A673 (cell line): ENCODE measurements at regions not wholly inside any gene's neighbourhood (a gene's known extent, or its start where the extent isn't known, plus 50 kb on each side); places are given as distances from the start of the nearest gene placed in this dataset.

Experiments used
- BruUV-seq: library from RNA; stranded (reverse); fragments of 400-500 nt; replicated peaks from 2 replicates; lab custom pipeline; 2021; lab: Mats Ljungman, UMichigan
- CTCF ChIA-PET: fragments of 300-600 bp; sonication (Branson Sonifier 250); formaldehyde crosslinking; loops from one replicate; lab custom pipeline; 2022; ENCODE audit warnings: antibody characterized with exemption; lab: Charles Lee
- POLR2A ChIA-PET: fragments of 300-600 bp; sonication (Branson Sonifier 250); formaldehyde crosslinking; loops from one replicate; lab custom pipeline; 2022; ENCODE audit warnings: antibody characterized with exemption; ENCODE audit not compliant: low non-redundant PET; lab: Charles Lee
- DNase-seq: peaks from one replicate; pipeline ENCODE4 v3.0.0-alpha.2; 2015; ENCODE audit warnings: low spot score
- H3K27ac ChIP-seq: fragments of 200-600 bp; sonication (generic); 2 replicates; pipeline ENCODE4 v1.5.1; 2016; ENCODE audit warnings: mixed run types, low read depth, mild to moderate bottlenecking, mixed read lengths, antibody characterized with exemption, low read length; ENCODE audit not compliant: poor library complexity, severe bottlenecking
- H3K27me3 ChIP-seq: fragments of 200-600 bp; sonication (generic); replicated peaks from 2 replicates; pipeline ENCODE4 v1.6.1; 2017; ENCODE audit warnings: mixed run types, low read depth, mild to moderate bottlenecking, mixed read lengths, antibody characterized with exemption, low read length; ENCODE audit not compliant: insufficient read depth, poor library complexity
- H3K36me3 ChIP-seq: fragments of 200-600 bp; sonication (generic); 2 replicates; pipeline ENCODE4 v1.6.1; 2016; ENCODE audit warnings: mixed run types, mild to moderate bottlenecking, mixed read lengths, antibody characterized with exemption, low read length; ENCODE audit not compliant: insufficient read depth, poor library complexity, severe bottlenecking
- H3K4me1 ChIP-seq: fragments of 200-600 bp; sonication (generic); 2 replicates; pipeline ENCODE4 v1.6.1; 2017; ENCODE audit warnings: mixed run types, mild to moderate bottlenecking, mixed read lengths, antibody characterized with exemption, low read length; ENCODE audit not compliant: insufficient read depth, poor library complexity, severe bottlenecking
- H3K4me3 ChIP-seq: fragments of 200-600 bp; sonication (generic); 2 replicates; pipeline ENCODE4 v1.5.1; 2016; ENCODE audit warnings: low read depth, mixed run types, mild to moderate bottlenecking, mixed read lengths, low read length; ENCODE audit not compliant: poor library complexity, severe bottlenecking
- H3K9me3 ChIP-seq: fragments of 200-600 bp; sonication (generic); 2 replicates; pipeline ENCODE4 v1.6.1; 2016; ENCODE audit warnings: mixed run types, low read depth, mild to moderate bottlenecking, mixed read lengths, antibody characterized with exemption, low read length; ENCODE audit not compliant: poor library complexity, severe bottlenecking
- EZH2 ChIP-seq: fragments of 200-600 bp; sonication (generic); IDR thresholded peaks from 2 replicates; pipeline ENCODE4 v1.6.1; 2017; ENCODE audit warnings: borderline replicate concordance, low read depth, mild to moderate bottlenecking, mixed read lengths, antibody characterized with exemption, low read length; ENCODE audit not compliant: poor library complexity, severe bottlenecking
- intact Hi-C: fragments of 100-400 bp; cut with micrococcal nuclease; formaldehyde crosslinking; loops from one replicate; pipeline ENCODE4 v1.10.0; 2022; ENCODE audit not compliant: unreplicated experiment
- TF ChIP-seq, protein P1 (sequence below): fragments of 300-800, 200-600 bp; sonication (generic); conservative IDR thresholded peaks from 2 replicates; pipeline ENCODE4 v1.5.1; 2017; ENCODE audit warnings: low read depth, mild to moderate bottlenecking, antibody characterized with exemption, low read length, moderate library complexity, mixed read lengths

- TF ChIP-seq EZH2 = no peak
- TF ChIP-seq, protein P1, sequence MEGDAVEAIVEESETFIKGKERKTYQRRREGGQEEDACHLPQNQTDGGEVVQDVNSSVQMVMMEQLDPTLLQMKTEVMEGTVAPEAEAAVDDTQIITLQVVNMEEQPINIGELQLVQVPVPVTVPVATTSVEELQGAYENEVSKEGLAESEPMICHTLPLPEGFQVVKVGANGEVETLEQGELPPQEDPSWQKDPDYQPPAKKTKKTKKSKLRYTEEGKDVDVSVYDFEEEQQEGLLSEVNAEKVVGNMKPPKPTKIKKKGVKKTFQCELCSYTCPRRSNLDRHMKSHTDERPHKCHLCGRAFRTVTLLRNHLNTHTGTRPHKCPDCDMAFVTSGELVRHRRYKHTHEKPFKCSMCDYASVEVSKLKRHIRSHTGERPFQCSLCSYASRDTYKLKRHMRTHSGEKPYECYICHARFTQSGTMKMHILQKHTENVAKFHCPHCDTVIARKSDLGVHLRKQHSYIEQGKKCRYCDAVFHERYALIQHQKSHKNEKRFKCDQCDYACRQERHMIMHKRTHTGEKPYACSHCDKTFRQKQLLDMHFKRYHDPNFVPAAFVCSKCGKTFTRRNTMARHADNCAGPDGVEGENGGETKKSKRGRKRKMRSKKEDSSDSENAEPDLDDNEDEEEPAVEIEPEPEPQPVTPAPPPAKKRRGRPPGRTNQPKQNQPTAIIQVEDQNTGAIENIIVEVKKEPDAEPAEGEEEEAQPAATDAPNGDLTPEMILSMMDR = no peak
- no peaks in the 10 kb centered on the region for H3K4me1 ChIP-seq
- no peak overlapping the region for H3K27ac ChIP-seq
- DNase-seq = no peak
- intact Hi-C loops = no loop called here
- H3K27me3 ChIP-seq = no peaks in the 10 kb centered on the region
- POLR2A ChIA-PET = no interaction called here
- H3K9me3 ChIP-seq = no peaks in the 10 kb centered on the region
- no TSS peak for BruUV-seq
- H3K36me3 ChIP-seq = no peaks in the 10 kb centered on the region
- H3K4me3 ChIP-seq = no peak overlapping the region
- CTCF ChIA-PET = no interaction called here
Observed at GRCh38 chr4:64897683-64898082, 488.4 kb upstream of the TECRL start.

DNA sequence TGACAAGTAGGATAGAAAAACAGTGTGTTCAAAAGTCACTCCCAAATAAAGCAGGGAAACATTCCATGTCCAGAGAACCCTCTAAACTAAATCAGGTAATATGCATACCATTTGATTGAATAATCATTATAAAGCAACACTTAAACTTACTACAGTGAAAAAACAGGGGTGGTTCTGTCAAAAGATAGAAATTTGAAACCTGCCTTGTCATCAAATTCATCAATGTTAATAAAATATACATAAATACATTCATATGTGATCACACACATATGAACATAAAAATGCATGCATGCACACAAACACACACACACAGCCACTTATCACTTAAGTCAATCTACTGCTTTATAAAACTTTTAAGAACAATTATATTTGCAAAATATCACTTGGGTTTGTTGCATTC, 485.8 kb upstream of the TECRL start:
- H3K27me3 ChIP-seq = no peaks in the 10 kb centered on the region
- intact Hi-C loops = no loop called here
- DNase-seq = no peak
- no peaks in the 10 kb centered on the region for H3K4me1 ChIP-seq
- no peak overlapping the region for H3K4me3 ChIP-seq
- no peaks in the 10 kb centered on the region for H3K36me3 ChIP-seq
- BruUV-seq = no TSS peak
- ChIA-PET CTCF (no interaction called here), POLR2A (no interaction called here)
- H3K9me3 ChIP-seq = no peaks in the 10 kb centered on the region
- H3K27ac ChIP-seq = no peak overlapping the region
- TF ChIP-seq, protein P1 = no peak
- TF ChIP-seq EZH2 = no peak

DNA sequence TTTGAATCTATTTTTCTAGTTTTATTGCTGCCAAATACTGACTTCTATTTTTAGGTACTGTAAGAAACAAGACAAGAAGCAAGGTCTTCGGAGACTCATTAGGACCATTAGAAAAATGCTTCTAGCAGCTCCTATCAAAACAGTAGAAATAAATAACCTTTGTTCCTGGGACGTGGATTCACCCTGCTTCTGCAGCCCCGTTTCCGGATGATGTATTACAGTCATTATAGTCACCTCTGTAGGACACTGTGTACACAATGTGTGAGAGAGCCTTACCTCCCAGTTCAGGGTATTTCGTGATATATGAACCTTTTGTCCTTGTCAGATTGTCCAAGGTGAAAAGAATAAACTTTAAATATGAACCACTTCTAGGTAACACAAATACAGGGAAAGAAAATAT, 484.0 kb upstream of the TECRL start:
- no peaks in the 10 kb centered on the region for H3K36me3 ChIP-seq
- H3K27ac ChIP-seq = no peak overlapping the region
- no peak for TF ChIP-seq EZH2
- TF ChIP-seq, protein P1 = no peak
- no peaks in the 10 kb centered on the region for H3K4me1 ChIP-seq
- no peak overlapping the region for H3K4me3 ChIP-seq
- CTCF ChIA-PET = no interaction called here
- H3K27me3 ChIP-seq = no peaks in the 10 kb centered on the region
- no TSS peak for BruUV-seq
- no peak for DNase-seq
- intact Hi-C loops = no loop called here
- POLR2A ChIA-PET = no interaction called here
- H3K9me3 ChIP-seq = no peaks in the 10 kb centered on the region
